ENCODE measurements at regions not wholly inside any gene's neighbourhood (a gene's known extent, or its start where the extent isn't known, plus 50 kb on each side); places are given as distances from the start of the nearest gene placed in this dataset.

DNA sequence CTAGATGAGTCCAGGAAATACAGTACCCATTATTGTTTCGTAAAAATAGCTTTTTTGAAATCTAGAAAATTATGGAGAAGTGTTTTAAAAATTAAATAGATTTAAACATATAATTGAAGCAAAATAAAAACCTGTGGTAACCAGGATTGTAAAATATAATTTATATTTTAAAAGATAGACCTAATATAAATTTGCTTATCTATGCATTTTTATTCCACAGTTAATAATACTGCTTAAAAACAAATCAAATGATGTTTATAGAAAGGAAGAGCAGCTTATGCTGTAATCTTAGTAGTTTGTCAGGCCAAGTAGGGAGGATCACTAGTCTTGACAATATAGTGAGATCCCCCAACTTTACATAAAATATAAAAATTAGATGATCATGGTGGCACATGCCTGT lies 388.9 kb upstream of the CNTNAP5 start:
- BruUV-seq (replicated peaks) = no TSS peak
- H3K36me3 Mint-ChIP-seq (ENCODE audit: insufficient read depth, unreplicated experiment) = no peaks in the 10 kb centered on the region
- DNase-seq = no peak
- no peaks in the 10 kb centered on the region for H3K27me3 Mint-ChIP-seq (ENCODE audit: insufficient read depth, unreplicated experiment)
- ChIA-PET POLR2A (no interaction called here), CTCF (no interaction called here)
- H3K27me3 ChIP-seq (replicated peaks; ENCODE audit: control insufficient read depth, insufficient read depth, low read length) = no peaks in the 10 kb centered on the region
- H3K4me1 Mint-ChIP-seq (ENCODE audit: low read depth, unreplicated experiment) = no peaks in the 10 kb centered on the region
- H3K4me3 Mint-ChIP-seq (ENCODE audit: unreplicated experiment) = no peak overlapping the region
- no peak overlapping the region for H3K27ac Mint-ChIP-seq (ENCODE audit: unreplicated experiment)
- no peak overlapping the region for H3K4me3 ChIP-seq (ENCODE audit: low read depth, low read length)
- no peaks in the 10 kb centered on the region for H3K36me3 ChIP-seq (ENCODE audit: control insufficient read depth, insufficient read depth, low read length)
- H3K9me3 ChIP-seq = no peaks in the 10 kb centered on the region
- intact Hi-C loops (cut with micrococcal nuclease; ENCODE audit: unreplicated experiment) = no loop called here
- no peaks in the 10 kb centered on the region for H3K4me1 ChIP-seq
- H3K9me3 Mint-ChIP-seq (ENCODE audit: unreplicated experiment) = no peaks in the 10 kb centered on the region
- TF ChIP-seq, protein P1, sequence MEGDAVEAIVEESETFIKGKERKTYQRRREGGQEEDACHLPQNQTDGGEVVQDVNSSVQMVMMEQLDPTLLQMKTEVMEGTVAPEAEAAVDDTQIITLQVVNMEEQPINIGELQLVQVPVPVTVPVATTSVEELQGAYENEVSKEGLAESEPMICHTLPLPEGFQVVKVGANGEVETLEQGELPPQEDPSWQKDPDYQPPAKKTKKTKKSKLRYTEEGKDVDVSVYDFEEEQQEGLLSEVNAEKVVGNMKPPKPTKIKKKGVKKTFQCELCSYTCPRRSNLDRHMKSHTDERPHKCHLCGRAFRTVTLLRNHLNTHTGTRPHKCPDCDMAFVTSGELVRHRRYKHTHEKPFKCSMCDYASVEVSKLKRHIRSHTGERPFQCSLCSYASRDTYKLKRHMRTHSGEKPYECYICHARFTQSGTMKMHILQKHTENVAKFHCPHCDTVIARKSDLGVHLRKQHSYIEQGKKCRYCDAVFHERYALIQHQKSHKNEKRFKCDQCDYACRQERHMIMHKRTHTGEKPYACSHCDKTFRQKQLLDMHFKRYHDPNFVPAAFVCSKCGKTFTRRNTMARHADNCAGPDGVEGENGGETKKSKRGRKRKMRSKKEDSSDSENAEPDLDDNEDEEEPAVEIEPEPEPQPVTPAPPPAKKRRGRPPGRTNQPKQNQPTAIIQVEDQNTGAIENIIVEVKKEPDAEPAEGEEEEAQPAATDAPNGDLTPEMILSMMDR (IDR thresholded peaks at IDR 0.05; ENCODE audit: insufficient read depth in 1 of 2, low read depth in 1 of 2, low read length in 1 of 2, severe bottlenecking in 1 of 2, unreplicated experiment in 1 of 2) = no peak

DNA sequence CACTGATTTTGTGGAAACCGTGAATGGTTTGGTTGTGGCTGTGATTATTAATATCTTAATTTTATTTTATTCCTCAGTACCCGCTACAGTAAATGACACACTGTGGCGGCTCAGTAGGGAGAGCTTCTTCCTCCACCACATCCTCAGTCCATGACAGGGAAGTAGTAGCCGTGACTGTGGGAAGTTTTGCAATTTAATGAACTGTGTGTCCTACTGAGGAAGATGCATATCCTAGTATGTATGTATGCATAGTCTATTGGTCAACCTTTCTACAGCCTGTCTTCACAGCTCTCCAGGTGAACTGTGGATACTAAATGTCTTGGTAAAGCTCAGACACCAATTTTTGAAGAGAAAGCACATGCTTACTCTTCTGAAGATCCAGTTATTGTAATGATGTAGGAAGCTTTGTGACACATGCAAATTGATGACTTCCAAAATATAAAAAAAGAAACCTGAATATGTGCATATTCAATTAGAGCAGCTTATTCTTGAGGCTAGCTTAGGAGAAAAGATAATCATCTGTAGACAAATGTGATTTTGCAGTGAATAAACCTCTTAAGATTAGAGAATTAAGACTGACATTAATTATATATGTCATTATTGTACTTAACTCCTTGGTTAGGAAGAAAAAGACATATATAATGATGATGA lies 384.3 kb upstream of the CNTNAP5 start:
- no peaks in the 10 kb centered on the region for H3K4me1 Mint-ChIP-seq (ENCODE audit: low read depth, unreplicated experiment)
- intact Hi-C loops (cut with micrococcal nuclease; ENCODE audit: unreplicated experiment) = no loop called here
- Histone ChIP-seq H3K36me3 (ENCODE audit: control insufficient read depth, insufficient read depth, low read length) (no peaks in the 10 kb centered on the region), H3K27me3 (replicated peaks; ENCODE audit: control insufficient read depth, insufficient read depth, low read length) (no peaks in the 10 kb centered on the region), H3K4me3 (ENCODE audit: low read depth, low read length) (no peak overlapping the region), H3K9me3 (no peaks in the 10 kb centered on the region), H3K4me1 (no peaks in the 10 kb centered on the region)
- TF ChIP-seq, protein P1 (IDR thresholded peaks at IDR 0.05; ENCODE audit: insufficient read depth in 1 of 2, low read depth in 1 of 2, low read length in 1 of 2, severe bottlenecking in 1 of 2, unreplicated experiment in 1 of 2) = no peak
- no peak overlapping the region for H3K4me3 Mint-ChIP-seq (ENCODE audit: unreplicated experiment)
- no peaks in the 10 kb centered on the region for H3K9me3 Mint-ChIP-seq (ENCODE audit: unreplicated experiment)
- no TSS peak for BruUV-seq (replicated peaks)
- POLR2A ChIA-PET = no interaction called here
- H3K27me3 Mint-ChIP-seq (ENCODE audit: insufficient read depth, unreplicated experiment) = no peaks in the 10 kb centered on the region
- H3K36me3 Mint-ChIP-seq (ENCODE audit: insufficient read depth, unreplicated experiment) = no peaks in the 10 kb centered on the region
- CTCF ChIA-PET = no interaction called here
- no peak for DNase-seq
- no peak overlapping the region for H3K27ac Mint-ChIP-seq (ENCODE audit: unreplicated experiment)

DNA sequence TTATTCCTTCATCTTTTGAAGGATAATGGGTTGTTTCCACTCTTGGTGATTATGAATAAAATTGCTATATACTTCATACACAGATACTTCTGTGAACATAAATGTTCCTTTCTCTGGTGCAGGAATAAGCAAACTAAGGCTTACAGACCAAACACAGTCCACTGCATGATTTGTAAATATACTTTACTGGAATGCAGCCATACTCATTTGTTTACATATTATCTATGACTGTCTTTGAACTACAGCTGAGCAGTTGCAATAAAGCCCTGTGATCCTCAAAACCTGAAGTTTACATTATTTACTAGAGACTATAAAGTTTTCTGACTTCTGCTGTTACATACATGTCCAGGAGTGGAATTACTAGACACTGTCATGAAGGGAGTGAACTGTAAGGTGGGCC lies 381.0 kb upstream of the CNTNAP5 start:
- Histone ChIP-seq H3K36me3 (ENCODE audit: control insufficient read depth, insufficient read depth, low read length) (no peaks in the 10 kb centered on the region), H3K4me3 (ENCODE audit: low read depth, low read length) (no peak overlapping the region), H3K9me3 (no peaks in the 10 kb centered on the region), H3K4me1 (no peaks in the 10 kb centered on the region), H3K27me3 (replicated peaks; ENCODE audit: control insufficient read depth, insufficient read depth, low read length) (no peaks in the 10 kb centered on the region)
- TF ChIP-seq, protein P1 (IDR thresholded peaks at IDR 0.05; ENCODE audit: insufficient read depth in 1 of 2, low read depth in 1 of 2, low read length in 1 of 2, severe bottlenecking in 1 of 2, unreplicated experiment in 1 of 2) = no peak
- DNase-seq = no peak
- no peaks in the 10 kb centered on the region for H3K27me3 Mint-ChIP-seq (ENCODE audit: insufficient read depth, unreplicated experiment)
- no peaks in the 10 kb centered on the region for H3K36me3 Mint-ChIP-seq (ENCODE audit: insufficient read depth, unreplicated experiment)
- POLR2A ChIA-PET = no interaction called here
- H3K4me3 Mint-ChIP-seq (ENCODE audit: unreplicated experiment) = no peak overlapping the region
- CTCF ChIA-PET = no interaction called here
- no peaks in the 10 kb centered on the region for H3K4me1 Mint-ChIP-seq (ENCODE audit: low read depth, unreplicated experiment)
- BruUV-seq (replicated peaks) = no TSS peak
- no peak overlapping the region for H3K27ac Mint-ChIP-seq (ENCODE audit: unreplicated experiment)
- intact Hi-C loops (cut with micrococcal nuclease; ENCODE audit: unreplicated experiment) = no loop called here
- no peaks in the 10 kb centered on the region for H3K9me3 Mint-ChIP-seq (ENCODE audit: unreplicated experiment)

Data from Caco-2 (cell line).